ENCODE measurements at regions not wholly inside any gene's neighbourhood (a gene's known extent, or its start where the extent isn't known, plus 50 kb on each side); places are given as distances from the start of the nearest gene placed in this dataset.
A peak's percentile ranks its signal among the peaks of the same experiment; 100 is the strongest.

GRCh38 chr19:29439021-29439420 is 86.8 kb upstream of the VSTM2B start:
- no peak for DNase-seq

GRCh38 chr19:29439688-29440550 is 85.9 kb upstream of the VSTM2B start:
- DNase-seq = no peak

GRCh38 chr19:29442094-29442493 is 83.7 kb upstream of the VSTM2B start:
- no peak for DNase-seq

GRCh38 chr19:29442910-29443309 is 82.9 kb upstream of the VSTM2B start:
- DNase-seq = no peak

GRCh38 chr19:29445246-29445645 is 80.5 kb upstream of the VSTM2B start:
- no peak for DNase-seq

- no peak for DNase-seq
Observed at GRCh38 chr19:29446361-29446760, 79.4 kb upstream of the VSTM2B start.

- no peak for DNase-seq
Observed at GRCh38 chr19:29448046-29448445, 77.7 kb upstream of the VSTM2B start.

- no peak for DNase-seq
Observed at GRCh38 chr19:29449371-29449770, 76.4 kb upstream of the VSTM2B start.

- no peak for DNase-seq
Observed at GRCh38 chr19:29450306-29450705, 75.5 kb upstream of the VSTM2B start.

GRCh38 chr19:29450812-29451211 is 75.0 kb upstream of the VSTM2B start:
- no peak for DNase-seq

- no peak for DNase-seq
Observed at GRCh38 chr19:29454109-29454508, 71.7 kb upstream of the VSTM2B start.

- DNase-seq = no peak
Observed at GRCh38 chr19:29457413-29457812, 68.4 kb upstream of the VSTM2B start.

- DNase-seq = peak; percentile 21
Observed at GRCh38 chr19:29467824-29468401, 57.9 kb upstream of the VSTM2B start.

- DNase-seq = no peak
Observed at GRCh38 chr19:29475469-29475868, 50.3 kb upstream of the VSTM2B start.

Measured in NCI-H748 treated with DMSO at 0.1 percent for 48 hours (cell line).